WERI-Rb-1 (cell line): ENCODE measurements at regions not wholly inside any gene's neighbourhood (a gene's known extent, or its start where the extent isn't known, plus 50 kb on each side); places are given as distances from the start of the nearest gene placed in this dataset.

Experiments
- DNase-seq: peaks from one replicate; pipeline ENCODE4 v3.0.0-alpha.2; 2020
- H3K27ac ChIP-seq: fragments of 250-450 bp; sonication (Bioruptor Pico); 2 replicates; pipeline ENCODE4 v1.5.1; 2020; ENCODE audit warnings: mild to moderate bottlenecking, moderate library complexity
- H3K27me3 ChIP-seq: fragments of 250-450 bp; sonication (Bioruptor Pico); 2 replicates; pipeline ENCODE4 v1.5.1; 2021; ENCODE audit warnings: mild to moderate bottlenecking, low read depth, moderate library complexity; ENCODE audit not compliant: insufficient read depth, severe bottlenecking
- H3K36me3 ChIP-seq: fragments of 250-450 bp; sonication (Bioruptor Pico); 2 replicates; pipeline ENCODE4 v1.5.1; 2020; ENCODE audit warnings: mild to moderate bottlenecking, moderate library complexity
- H3K4me3 ChIP-seq: 2 replicates; pipeline ENCODE4 v1.5.1; 2011; ENCODE audit warnings: low read depth, mild to moderate bottlenecking, control low read depth, low read length
- H3K9me3 ChIP-seq: fragments of 250-450 bp; sonication (Bioruptor Pico); 2 replicates; pipeline ENCODE4 v1.5.1; 2021; ENCODE audit warnings: mild to moderate bottlenecking, moderate library complexity; ENCODE audit not compliant: severe bottlenecking
- CTCF ChIP-seq: IDR thresholded peaks from 2 replicates; pipeline ENCODE4 v1.5.1; 2011; ENCODE audit warnings: low read depth, mild to moderate bottlenecking, control low read depth, inconsistent platforms, low read length

- peak; percentile 77 for DNase-seq
- TF ChIP-seq CTCF = no peak
These were observed 1059.0 kb upstream of the EPHA7 start for GRCh38 chr6:94478133-94479005.

GRCh38 chr6:94468830-94469229, 1049.5 kb upstream of the EPHA7 start:
- H3K9me3 ChIP-seq = no peaks in the 10 kb centered on the region
- no peak for DNase-seq
- no peak overlapping the region for H3K27ac ChIP-seq
- no peaks in the 10 kb centered on the region for H3K36me3 ChIP-seq
- no peak for TF ChIP-seq CTCF
- no peak overlapping the region for H3K4me3 ChIP-seq
- H3K27me3 ChIP-seq = no peaks in the 10 kb centered on the region

More at GRCh38 chr6:94478133-94479005, 1059.0 kb upstream of the EPHA7 start:
- Histone ChIP-seq H3K36me3 (no peaks in the 10 kb centered on the region), H3K27ac (no peak overlapping the region), H3K4me3 (no peak overlapping the region), H3K9me3 (no peaks in the 10 kb centered on the region), H3K27me3 (no peaks in the 10 kb centered on the region)

DNA sequence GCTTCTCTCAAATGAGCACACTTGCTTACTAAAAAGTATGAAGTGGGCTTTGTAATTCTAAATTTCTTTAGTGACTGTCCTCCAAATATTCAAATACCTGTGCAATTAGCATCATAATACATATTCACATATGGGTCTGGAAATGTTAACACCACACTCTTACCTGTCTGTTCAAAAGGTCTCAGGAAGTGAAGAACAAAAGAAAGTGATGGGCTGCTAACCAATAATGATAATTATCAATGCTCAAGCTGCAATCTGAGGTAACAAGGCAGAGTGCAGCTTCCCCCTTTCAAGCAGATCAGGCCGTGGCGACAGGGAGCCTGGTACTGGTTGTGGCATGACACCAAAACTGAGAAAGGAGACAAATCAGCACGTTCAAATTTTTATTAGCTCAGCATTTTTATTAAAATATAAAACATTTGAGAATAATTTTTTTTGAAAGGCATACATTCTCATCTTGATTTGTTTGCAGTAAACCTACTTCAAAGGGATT, 1044.7 kb upstream of the EPHA7 start:
- H3K9me3 ChIP-seq = no peaks in the 10 kb centered on the region
- no peak overlapping the region for H3K27ac ChIP-seq
- no peak overlapping the region for H3K4me3 ChIP-seq
- DNase-seq = no peak
- no peaks in the 10 kb centered on the region for H3K36me3 ChIP-seq
- H3K27me3 ChIP-seq = no peaks in the 10 kb centered on the region
- TF ChIP-seq CTCF = no peak

GRCh38 chr6:94463306-94463705, 1043.9 kb upstream of the EPHA7 start:
- Histone ChIP-seq H3K4me3 (no peak overlapping the region), H3K27me3 (no peaks in the 10 kb centered on the region), H3K9me3 (no peaks in the 10 kb centered on the region), H3K36me3 (no peaks in the 10 kb centered on the region), H3K27ac (no peak overlapping the region)
- no peak for DNase-seq
- TF ChIP-seq CTCF = no peak

DNA sequence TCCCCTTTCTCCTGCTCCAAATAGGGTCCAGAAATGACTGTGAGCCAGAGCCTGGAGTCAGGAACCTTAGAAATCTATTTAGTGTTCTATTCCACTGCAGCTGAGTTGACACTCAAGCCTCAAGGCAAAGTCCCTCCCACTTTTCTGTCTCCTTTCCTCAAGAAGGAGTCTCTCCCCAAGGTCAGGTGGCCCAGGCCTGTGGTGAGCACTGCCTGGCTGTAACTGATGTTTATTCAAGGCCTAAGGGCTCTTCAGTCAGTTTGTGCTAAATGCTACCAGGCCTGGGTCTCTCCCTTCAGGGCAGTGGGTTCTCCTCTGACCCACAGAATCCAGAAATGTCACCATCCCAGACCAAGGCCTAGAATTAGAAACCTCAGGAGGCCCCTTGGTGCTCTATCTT, 1042.9 kb upstream of the EPHA7 start:
- no peaks in the 10 kb centered on the region for H3K9me3 ChIP-seq
- H3K36me3 ChIP-seq = no peaks in the 10 kb centered on the region
- no peak for TF ChIP-seq CTCF
- H3K4me3 ChIP-seq = no peak overlapping the region
- no peaks in the 10 kb centered on the region for H3K27me3 ChIP-seq
- no peak for DNase-seq
- no peak overlapping the region for H3K27ac ChIP-seq
